Limb (tissue), 2 donors: ENCODE measurements at regions not wholly inside any gene's neighbourhood (a gene's known extent, or its start where the extent isn't known, plus 50 kb on each side); places are given as distances from the start of the nearest gene placed in this dataset.
"Not testable (repeated sequence)": the region's sequence is repeated elsewhere in the genome, so short reads cannot be mapped to it uniquely, and the experiment has no call there.

Source experiments
- DNase-seq, 2 donors: peaks; one replicate each; pipeline ENCODE4 v3.0.0-alpha.2; 2016; ENCODE audit errors: extremely low spot score in 2 of 2

- no peak for DNase-seq
Observed at GRCh38 chr4:170804930-170805329, 715.2 kb upstream of the AADAT start.

GRCh38 chr4:170803492-170803891 is 713.7 kb upstream of the AADAT start:
- no peak for DNase-seq

GRCh38 chr4:170801771-170802170 is 712.0 kb upstream of the AADAT start:
- DNase-seq, result no peak

- DNase-seq, result no peak
Observed at GRCh38 chr4:170794525-170794924, 704.8 kb upstream of the AADAT start.

GRCh38 chr4:170788540-170789051 is 698.8 kb upstream of the AADAT start:
- not testable (repeated sequence) for DNase-seq

- DNase-seq, result no peak
Observed at GRCh38 chr4:170777663-170778062, 687.9 kb upstream of the AADAT start.

GRCh38 chr4:170776983-170777382 is 687.2 kb upstream of the AADAT start:
- no peak for DNase-seq

GRCh38 chr4:170775851-170776250 is 686.1 kb upstream of the AADAT start:
- no peak for DNase-seq

- no peak for DNase-seq
Observed at GRCh38 chr4:170773709-170774273, 684.0 kb upstream of the AADAT start.

GRCh38 chr4:170772429-170772828 is 682.7 kb upstream of the AADAT start:
- no peak for DNase-seq

GRCh38 chr4:170770664-170771063 is 680.9 kb upstream of the AADAT start:
- DNase-seq, result no peak

GRCh38 chr4:170769862-170770261 is 680.1 kb upstream of the AADAT start:
- DNase-seq, result no peak

GRCh38 chr4:170758988-170759387 is 669.2 kb upstream of the AADAT start:
- DNase-seq, result no peak

GRCh38 chr4:170750519-170750918 is 660.8 kb upstream of the AADAT start:
- DNase-seq, result no peak

- no peak for DNase-seq
Observed at GRCh38 chr4:170748975-170749374, 659.2 kb upstream of the AADAT start.

GRCh38 chr4:170743633-170744032 is 653.9 kb upstream of the AADAT start:
- no peak for DNase-seq

GRCh38 chr4:170741856-170742255 is 652.1 kb upstream of the AADAT start:
- no peak for DNase-seq

GRCh38 chr4:170736710-170737109 is 647.0 kb upstream of the AADAT start:
- DNase-seq, result no peak

GRCh38 chr4:170729897-170730296 is 640.1 kb upstream of the AADAT start:
- no peak for DNase-seq

- no peak for DNase-seq
Observed at GRCh38 chr4:170729236-170729635, 639.5 kb upstream of the AADAT start.

GRCh38 chr4:170724191-170724590 is 634.4 kb upstream of the AADAT start:
- DNase-seq, result no peak

- no peak for DNase-seq
Observed at GRCh38 chr4:170723171-170723570, 633.4 kb upstream of the AADAT start.

GRCh38 chr4:170721812-170722373 is 632.1 kb upstream of the AADAT start:
- DNase-seq, result no peak

GRCh38 chr4:170716868-170717267 is 627.1 kb upstream of the AADAT start:
- DNase-seq, result no peak
